ENCODE measurements at regions not wholly inside any gene's neighbourhood (a gene's known extent, or its start where the extent isn't known, plus 50 kb on each side); places are given as distances from the start of the nearest gene placed in this dataset.

DNA sequence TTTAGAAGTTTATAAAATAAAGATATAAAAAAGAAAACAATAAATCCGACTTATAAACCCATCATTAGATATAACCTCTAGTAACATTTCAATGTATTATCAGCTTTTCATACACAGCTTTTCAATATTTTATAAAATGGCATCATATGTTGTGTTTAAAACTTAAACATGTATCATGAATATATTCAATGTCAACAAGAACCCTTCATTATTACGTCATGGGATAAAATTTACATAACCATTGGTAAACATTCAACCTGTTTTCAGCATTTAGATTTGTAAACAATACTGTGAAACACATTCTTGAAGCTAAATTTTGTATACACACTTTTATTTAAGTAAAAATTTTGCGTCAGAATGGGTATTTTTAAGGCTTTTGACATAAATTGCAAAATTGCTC lies 153.4 kb upstream of the SOX14 start:
- TF ChIP-seq, protein P1, sequence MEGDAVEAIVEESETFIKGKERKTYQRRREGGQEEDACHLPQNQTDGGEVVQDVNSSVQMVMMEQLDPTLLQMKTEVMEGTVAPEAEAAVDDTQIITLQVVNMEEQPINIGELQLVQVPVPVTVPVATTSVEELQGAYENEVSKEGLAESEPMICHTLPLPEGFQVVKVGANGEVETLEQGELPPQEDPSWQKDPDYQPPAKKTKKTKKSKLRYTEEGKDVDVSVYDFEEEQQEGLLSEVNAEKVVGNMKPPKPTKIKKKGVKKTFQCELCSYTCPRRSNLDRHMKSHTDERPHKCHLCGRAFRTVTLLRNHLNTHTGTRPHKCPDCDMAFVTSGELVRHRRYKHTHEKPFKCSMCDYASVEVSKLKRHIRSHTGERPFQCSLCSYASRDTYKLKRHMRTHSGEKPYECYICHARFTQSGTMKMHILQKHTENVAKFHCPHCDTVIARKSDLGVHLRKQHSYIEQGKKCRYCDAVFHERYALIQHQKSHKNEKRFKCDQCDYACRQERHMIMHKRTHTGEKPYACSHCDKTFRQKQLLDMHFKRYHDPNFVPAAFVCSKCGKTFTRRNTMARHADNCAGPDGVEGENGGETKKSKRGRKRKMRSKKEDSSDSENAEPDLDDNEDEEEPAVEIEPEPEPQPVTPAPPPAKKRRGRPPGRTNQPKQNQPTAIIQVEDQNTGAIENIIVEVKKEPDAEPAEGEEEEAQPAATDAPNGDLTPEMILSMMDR (IDR thresholded peaks at IDR 0.05): no peak
- no peak for TF ChIP-seq POLR2A (IDR thresholded peaks at IDR 0.05)
